ENCODE measurements at regions not wholly inside any gene's neighbourhood (a gene's known extent, or its start where the extent isn't known, plus 50 kb on each side); places are given as distances from the start of the nearest gene placed in this dataset.

- no peak for TF ChIP-seq CTCF (IDR thresholded peaks at IDR 0.05; ENCODE audit: insufficient read depth, low read length, severe bottlenecking)
- Histone ChIP-seq H3K27me3 (ENCODE audit: control insufficient read depth, insufficient read depth, low read length) (no peaks in the 10 kb centered on the region), H3K4me3 (ENCODE audit: low read depth, low read length) (no peak overlapping the region), H3K36me3 (ENCODE audit: control insufficient read depth, insufficient read depth, low read length) (no peaks in the 10 kb centered on the region)
- DNase-seq (ENCODE audit: low read depth) (no peak), FAIRE-seq (no peak)
Measured at GRCh38 chr3:147652651-147653366, 243.6 kb downstream of the ZIC1 start.

DNA sequence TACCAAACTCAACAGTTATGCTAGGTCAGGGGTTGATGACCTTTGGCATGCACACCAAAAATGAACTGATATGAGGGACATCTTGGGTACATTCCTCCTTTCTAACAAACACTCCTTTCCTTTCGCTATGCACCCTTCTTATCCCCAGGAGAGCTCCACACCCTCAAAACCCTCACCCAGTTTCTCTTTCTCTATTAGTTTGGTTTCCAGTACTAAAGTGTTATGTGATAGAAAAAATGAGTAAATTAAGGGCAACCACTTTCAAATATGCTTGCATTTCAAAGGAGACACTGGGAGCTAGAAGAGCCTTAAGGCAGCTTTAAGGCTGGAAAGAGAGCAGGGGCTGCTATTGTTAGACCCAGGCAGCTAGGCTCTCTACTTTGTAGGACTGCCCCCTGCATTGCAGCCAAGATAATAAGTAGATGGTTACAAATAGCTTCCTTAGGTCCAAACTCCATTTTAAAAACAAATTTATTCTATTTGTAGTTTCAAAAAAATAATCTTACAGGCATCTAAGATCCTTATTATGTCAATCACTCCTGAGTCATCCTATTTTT lies 244.3 kb downstream of the ZIC1 start:
- Histone ChIP-seq H3K4me3 (ENCODE audit: low read depth, low read length) (no peak overlapping the region), H3K27me3 (ENCODE audit: control insufficient read depth, insufficient read depth, low read length) (no peaks in the 10 kb centered on the region), H3K36me3 (ENCODE audit: control insufficient read depth, insufficient read depth, low read length) (no peaks in the 10 kb centered on the region)
- no peak for TF ChIP-seq CTCF (IDR thresholded peaks at IDR 0.05; ENCODE audit: insufficient read depth, low read length, severe bottlenecking)
- no peak for DNase-seq (ENCODE audit: low read depth)
- no peak for FAIRE-seq

DNA sequence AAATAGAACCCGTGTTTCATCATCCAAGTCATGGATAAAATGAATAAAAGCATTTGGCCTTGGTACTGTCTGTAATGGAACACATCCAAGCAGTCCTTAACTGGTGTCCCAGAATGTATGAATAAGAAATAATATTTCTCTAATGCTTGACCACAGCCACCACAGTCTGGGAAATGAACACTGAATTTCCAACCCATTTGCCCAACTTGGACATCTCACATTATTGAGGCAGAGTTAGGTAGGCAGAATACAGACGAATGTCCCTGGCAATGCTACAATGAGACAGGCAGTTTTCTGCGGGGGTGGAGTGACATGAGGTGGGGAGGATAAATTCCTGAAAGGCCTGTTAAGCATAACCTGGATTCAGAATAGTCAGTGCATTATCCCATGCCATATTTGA lies 245.7 kb downstream of the ZIC1 start:
- DNase-seq (ENCODE audit: low read depth) (no peak), FAIRE-seq (no peak)
- Histone ChIP-seq H3K27me3 (ENCODE audit: control insufficient read depth, insufficient read depth, low read length) (no peaks in the 10 kb centered on the region), H3K4me3 (ENCODE audit: low read depth, low read length) (no peak overlapping the region), H3K36me3 (ENCODE audit: control insufficient read depth, insufficient read depth, low read length) (no peaks in the 10 kb centered on the region)
- no peak for TF ChIP-seq CTCF (IDR thresholded peaks at IDR 0.05; ENCODE audit: insufficient read depth, low read length, severe bottlenecking)

DNA sequence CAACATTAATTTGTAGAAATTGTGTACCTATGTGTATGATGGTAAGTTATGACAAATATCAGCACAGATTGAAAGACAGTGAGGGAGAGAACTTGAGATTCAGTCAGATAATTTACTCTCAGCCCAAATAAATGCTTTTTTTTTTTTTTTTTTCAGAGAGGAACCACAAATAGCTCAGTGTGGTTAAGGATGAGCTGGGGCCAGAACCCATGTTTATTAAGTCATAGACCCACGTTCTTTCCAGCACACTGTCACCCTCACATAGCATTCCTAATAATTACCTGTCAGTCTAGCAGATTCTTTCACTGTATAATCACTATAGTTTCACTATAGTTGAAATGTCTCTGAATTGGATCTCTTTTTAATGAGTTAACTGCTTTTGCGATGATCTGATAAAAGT lies 246.1 kb downstream of the ZIC1 start:
- no peak for FAIRE-seq
- DNase-seq (ENCODE audit: low read depth), result no peak
- no peak overlapping the region for H3K4me3 ChIP-seq (ENCODE audit: low read depth, low read length)
- TF ChIP-seq CTCF (IDR thresholded peaks at IDR 0.05; ENCODE audit: insufficient read depth, low read length, severe bottlenecking), result no peak
- no peaks in the 10 kb centered on the region for H3K27me3 ChIP-seq (ENCODE audit: control insufficient read depth, insufficient read depth, low read length)
- no peaks in the 10 kb centered on the region for H3K36me3 ChIP-seq (ENCODE audit: control insufficient read depth, insufficient read depth, low read length)

GRCh38 chr3:147656023-147656422 lies 246.9 kb downstream of the ZIC1 start:
- FAIRE-seq, result no peak
- DNase-seq (ENCODE audit: low read depth), result no peak
- no peak for TF ChIP-seq CTCF (IDR thresholded peaks at IDR 0.05; ENCODE audit: insufficient read depth, low read length, severe bottlenecking)

GRCh38 chr3:147661916-147662315 lies 252.8 kb downstream of the ZIC1 start:
- FAIRE-seq, result no peak
- H3K36me3 ChIP-seq (ENCODE audit: control insufficient read depth, insufficient read depth, low read length), result no peaks in the 10 kb centered on the region

More at GRCh38 chr3:147656023-147656422, 246.9 kb downstream of the ZIC1 start:
- no peaks in the 10 kb centered on the region for H3K27me3 ChIP-seq (ENCODE audit: control insufficient read depth, insufficient read depth, low read length)
- H3K36me3 ChIP-seq (ENCODE audit: control insufficient read depth, insufficient read depth, low read length), result no peaks in the 10 kb centered on the region
- no peak overlapping the region for H3K4me3 ChIP-seq (ENCODE audit: low read depth, low read length)

More at GRCh38 chr3:147661916-147662315, 252.8 kb downstream of the ZIC1 start:
- no peak for DNase-seq (ENCODE audit: low read depth)
- TF ChIP-seq CTCF (IDR thresholded peaks at IDR 0.05; ENCODE audit: insufficient read depth, low read length, severe bottlenecking), result no peak
- no peak overlapping the region for H3K4me3 ChIP-seq (ENCODE audit: low read depth, low read length)
- H3K27me3 ChIP-seq (ENCODE audit: control insufficient read depth, insufficient read depth, low read length), result no peaks in the 10 kb centered on the region
